HG03378 (cell line): ENCODE measurements at regions not wholly inside any gene's neighbourhood (a gene's known extent, or its start where the extent isn't known, plus 50 kb on each side); places are given as distances from the start of the nearest gene placed in this dataset.

Source experiments
- ATAC-seq: cut with Tn5 transposase; IDR thresholded peaks from one replicate; pipeline ENCODE4 v1.9.1; 2021; ENCODE audit warnings: mild to moderate bottlenecking, moderate library complexity; ENCODE audit not compliant: unreplicated experiment

GRCh38 chr18:61057443-61057842 lies 275.8 kb upstream of the CDH20 start:
- no peak for ATAC-seq

- ATAC-seq = no peak
Observed at GRCh38 chr18:61062258-61062657, 271.0 kb upstream of the CDH20 start.

DNA sequence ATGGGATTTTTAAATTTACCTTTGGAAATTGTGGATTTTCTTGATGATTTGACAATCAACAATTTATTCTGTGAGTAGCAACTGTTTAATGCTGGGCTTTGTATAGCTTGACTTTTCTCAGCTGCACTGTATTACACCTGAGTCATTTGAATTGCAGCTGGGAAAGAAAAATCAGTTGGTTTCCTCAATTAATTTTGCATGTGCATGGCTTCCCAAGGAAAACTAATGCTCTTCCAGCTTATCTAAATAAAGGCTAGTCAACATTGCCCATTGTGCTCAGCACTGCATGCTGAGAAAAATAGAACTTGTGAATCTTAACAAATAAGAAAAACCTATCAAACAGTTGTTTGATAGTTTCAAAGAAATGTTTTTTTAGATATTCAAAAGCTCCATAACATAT lies 268.3 kb upstream of the CDH20 start:
- no peak for ATAC-seq

DNA sequence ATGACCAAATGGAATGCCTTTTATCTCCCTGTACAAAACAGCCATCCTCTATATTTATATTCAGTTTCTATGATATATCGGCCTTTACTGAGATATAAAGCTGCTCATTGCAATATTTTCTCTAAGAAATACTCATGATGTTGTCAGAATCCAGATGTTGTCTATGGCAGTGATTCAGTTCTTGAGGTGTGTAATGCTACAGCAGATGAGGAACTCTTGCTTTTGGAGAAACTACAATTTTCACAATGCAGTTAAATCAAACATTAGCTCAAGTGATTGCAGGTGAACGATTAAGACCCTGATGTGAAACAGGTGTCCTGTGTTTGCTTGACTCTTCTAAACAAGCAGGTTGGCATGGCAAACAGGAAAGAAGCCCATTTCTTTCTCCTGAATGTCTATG lies 256.2 kb upstream of the CDH20 start:
- no peak for ATAC-seq

DNA sequence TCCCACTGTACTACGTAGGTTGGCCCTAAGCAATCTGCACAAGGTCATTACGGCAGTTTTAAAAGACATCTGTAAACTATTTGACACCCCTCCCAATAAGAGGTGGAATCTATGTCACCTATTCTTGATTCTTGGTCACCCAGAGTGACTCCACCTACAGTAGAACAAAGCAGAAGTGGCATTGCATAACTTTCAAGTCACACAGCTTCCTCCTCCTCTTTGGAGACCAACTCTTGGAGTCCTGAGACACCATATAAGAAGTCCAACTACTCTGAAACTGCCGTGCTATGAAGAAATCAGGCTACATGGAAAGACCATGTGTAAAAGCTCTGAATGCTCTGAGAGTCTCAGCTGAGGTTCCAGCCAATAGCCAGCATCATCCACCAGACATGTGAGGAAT lies 253.5 kb upstream of the CDH20 start:
- no peak for ATAC-seq

- ATAC-seq = no peak
Observed at GRCh38 chr18:61080954-61081528, 252.2 kb upstream of the CDH20 start.

GRCh38 chr18:61082976-61083630 lies 250.1 kb upstream of the CDH20 start:
- ATAC-seq = no peak

DNA sequence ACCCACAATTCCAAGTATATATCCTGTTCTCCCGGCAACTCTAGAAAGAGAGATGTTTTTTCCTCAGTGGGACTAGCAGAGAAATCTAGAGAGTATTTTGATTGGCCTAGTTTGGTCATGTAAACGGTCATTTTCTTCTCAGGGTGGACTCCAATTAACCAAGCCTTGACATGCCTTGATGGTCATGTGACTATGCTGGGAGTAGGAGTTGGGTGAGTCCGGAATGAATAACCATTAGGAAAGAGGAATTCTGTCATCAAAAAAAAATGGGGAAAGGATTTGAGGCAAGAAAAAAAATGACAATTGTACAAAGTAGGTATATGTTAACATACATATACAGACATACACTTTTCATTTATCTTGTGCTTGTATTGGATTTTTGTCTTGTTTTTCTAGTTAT lies 248.2 kb upstream of the CDH20 start:
- no peak for ATAC-seq

GRCh38 chr18:61085761-61086160 lies 247.5 kb upstream of the CDH20 start:
- no peak for ATAC-seq

GRCh38 chr18:61086657-61087056 lies 246.6 kb upstream of the CDH20 start:
- ATAC-seq = no peak

DNA sequence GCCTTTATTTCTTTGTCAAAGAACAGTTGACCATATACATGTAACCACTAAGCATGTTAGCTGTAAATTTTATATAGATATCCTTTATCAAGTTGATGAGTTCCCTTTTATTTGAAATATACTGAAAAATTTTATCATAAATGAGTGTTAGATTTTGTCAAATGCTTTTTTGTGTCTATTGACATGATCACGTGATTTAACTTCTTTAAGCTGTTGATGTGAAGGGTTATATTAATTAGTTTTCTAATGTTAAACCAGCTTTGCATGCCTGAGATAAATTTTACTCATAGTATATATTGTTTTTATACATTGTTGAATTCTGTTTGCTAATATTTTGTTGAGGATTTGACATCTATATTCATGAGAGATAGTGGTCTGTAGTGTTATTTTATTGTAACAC lies 241.9 kb upstream of the CDH20 start:
- no peak for ATAC-seq

- no peak for ATAC-seq
Observed at GRCh38 chr18:61093965-61094364, 239.3 kb upstream of the CDH20 start.

GRCh38 chr18:61096226-61096625 lies 237.0 kb upstream of the CDH20 start:
- ATAC-seq = no peak

- ATAC-seq = no peak
Observed at GRCh38 chr18:61107113-61107512, 226.1 kb upstream of the CDH20 start.

DNA sequence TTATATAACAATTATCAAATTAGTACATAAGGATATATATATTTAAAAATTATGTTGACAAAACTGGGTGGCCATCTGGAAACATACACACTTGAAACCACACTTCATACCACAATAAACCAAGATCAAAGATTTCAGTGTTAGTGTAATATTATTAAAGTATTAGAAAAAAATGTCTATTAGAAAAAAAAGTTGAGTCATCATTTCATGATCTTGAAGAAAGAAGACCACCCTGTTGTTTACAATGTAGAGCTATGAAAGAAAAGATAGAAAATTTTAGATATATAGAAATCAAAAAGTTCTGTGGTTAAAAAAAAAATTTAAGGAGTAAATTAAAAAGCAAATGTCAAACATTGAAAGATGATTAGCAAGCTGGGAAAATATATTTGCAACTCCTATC lies 224.5 kb upstream of the CDH20 start:
- no peak for ATAC-seq

DNA sequence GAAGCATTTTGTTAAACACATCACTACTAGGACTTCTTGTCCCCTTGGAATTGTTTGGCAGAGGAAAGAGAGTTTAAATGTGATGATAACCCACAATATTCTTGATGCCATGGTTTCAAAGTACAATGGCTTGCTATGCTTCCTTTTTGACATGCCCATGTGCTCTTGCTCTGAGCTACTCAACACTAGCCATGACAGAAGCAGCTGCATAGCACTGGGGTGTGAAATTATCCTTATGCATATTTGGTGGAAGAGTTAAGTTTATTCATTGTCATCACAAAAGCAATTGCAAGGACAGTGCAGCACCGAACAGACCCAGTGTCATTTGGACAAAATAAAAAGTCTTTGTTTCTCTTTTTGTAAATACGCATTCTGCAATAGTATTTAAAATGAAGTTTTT lies 209.9 kb upstream of the CDH20 start:
- ATAC-seq = no peak

GRCh38 chr18:61127714-61128467 lies 205.3 kb upstream of the CDH20 start:
- no peak for ATAC-seq

- ATAC-seq = no peak
Observed at GRCh38 chr18:61129001-61129400, 204.2 kb upstream of the CDH20 start.

GRCh38 chr18:61132031-61132430 lies 201.2 kb upstream of the CDH20 start:
- ATAC-seq = no peak

DNA sequence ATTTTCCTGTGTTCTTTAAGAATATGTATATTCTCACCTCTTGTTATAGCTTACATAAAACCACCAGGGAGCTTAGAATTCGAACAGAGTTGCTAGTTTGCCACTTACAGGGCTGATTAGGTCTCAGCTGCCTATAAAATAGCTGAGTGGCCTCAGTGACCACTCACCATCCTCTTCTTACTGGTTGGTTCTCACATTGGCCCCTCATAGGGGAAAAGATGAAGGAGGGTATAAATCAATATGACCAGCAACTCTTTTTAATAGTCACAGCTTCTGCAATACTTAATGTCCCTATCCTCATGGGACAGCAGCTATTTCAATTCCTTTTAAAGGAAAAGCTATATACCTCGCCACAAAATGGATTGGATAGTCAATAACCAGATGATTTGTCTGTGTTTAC lies 199.4 kb upstream of the CDH20 start:
- no peak for ATAC-seq

- ATAC-seq = no peak
Observed at GRCh38 chr18:61136711-61137251, 196.4 kb upstream of the CDH20 start.

- ATAC-seq = no peak
Observed at GRCh38 chr18:61141691-61142090, 191.5 kb upstream of the CDH20 start.
